Adrenal gland (tissue), 5 donors: ENCODE measurements at regions not wholly inside any gene's neighbourhood (a gene's known extent, or its start where the extent isn't known, plus 50 kb on each side); places are given as distances from the start of the nearest gene placed in this dataset.

Experiments
- POLR2A ChIP-seq, 2 donors: fragments of 450-650 bp; IDR thresholded peaks; one replicate each; pipeline ENCODE4 v1.6.1; 2017; ENCODE audit warnings: antibody characterized with exemption in 2 of 2, mild to moderate bottlenecking in 2 of 2, moderate library complexity in 1 of 2
- TF ChIP-seq, protein P1 (sequence below), 6 experiments: fragments of 450-650 bp in 4 of 6; fragments of 200-600 bp in 2 of 6; sonication (generic) in 1 of 6; IDR thresholded peaks; 1 replicate in 5 of 6; 2 replicates in 1 of 6; pipeline versions ENCODE4 v1.5.1 to v1.8.0; 2016 to 2021; ENCODE audit warnings: antibody characterized with exemption in 6 of 6, mild to moderate bottlenecking in 2 of 6, moderate library complexity in 1 of 6
- donor health status: DM: no; HTN: no; CAD: no.

DNA sequence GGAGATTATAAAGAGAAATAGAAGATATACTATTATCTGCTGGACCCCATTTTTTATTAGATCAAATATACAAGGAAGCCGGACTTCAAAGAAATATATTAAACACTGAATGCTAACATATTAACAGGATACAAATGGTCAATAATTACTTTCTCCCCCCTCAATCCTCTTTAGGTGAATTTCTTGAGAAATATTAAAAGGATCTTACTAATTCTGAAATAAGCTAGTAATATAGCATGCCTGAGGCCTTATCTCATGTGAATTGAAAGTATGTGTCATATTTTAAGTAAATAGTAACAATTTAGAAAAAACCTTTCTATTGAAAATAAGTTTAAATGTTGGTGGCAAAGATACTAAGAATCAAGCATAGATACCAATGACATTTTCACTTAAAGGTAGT, 954.7 kb upstream of the MAN1A1 start:
- TF ChIP-seq, protein P1, sequence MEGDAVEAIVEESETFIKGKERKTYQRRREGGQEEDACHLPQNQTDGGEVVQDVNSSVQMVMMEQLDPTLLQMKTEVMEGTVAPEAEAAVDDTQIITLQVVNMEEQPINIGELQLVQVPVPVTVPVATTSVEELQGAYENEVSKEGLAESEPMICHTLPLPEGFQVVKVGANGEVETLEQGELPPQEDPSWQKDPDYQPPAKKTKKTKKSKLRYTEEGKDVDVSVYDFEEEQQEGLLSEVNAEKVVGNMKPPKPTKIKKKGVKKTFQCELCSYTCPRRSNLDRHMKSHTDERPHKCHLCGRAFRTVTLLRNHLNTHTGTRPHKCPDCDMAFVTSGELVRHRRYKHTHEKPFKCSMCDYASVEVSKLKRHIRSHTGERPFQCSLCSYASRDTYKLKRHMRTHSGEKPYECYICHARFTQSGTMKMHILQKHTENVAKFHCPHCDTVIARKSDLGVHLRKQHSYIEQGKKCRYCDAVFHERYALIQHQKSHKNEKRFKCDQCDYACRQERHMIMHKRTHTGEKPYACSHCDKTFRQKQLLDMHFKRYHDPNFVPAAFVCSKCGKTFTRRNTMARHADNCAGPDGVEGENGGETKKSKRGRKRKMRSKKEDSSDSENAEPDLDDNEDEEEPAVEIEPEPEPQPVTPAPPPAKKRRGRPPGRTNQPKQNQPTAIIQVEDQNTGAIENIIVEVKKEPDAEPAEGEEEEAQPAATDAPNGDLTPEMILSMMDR (IDR thresholded peaks at IDR 0.05) = no peak
- no peak for TF ChIP-seq POLR2A (IDR thresholded peaks at IDR 0.05)
